GM21528 (cell line): ENCODE measurements at regions not wholly inside any gene's neighbourhood (a gene's known extent, or its start where the extent isn't known, plus 50 kb on each side); places are given as distances from the start of the nearest gene placed in this dataset.

Source experiments
- ATAC-seq: cut with Tn5 transposase; IDR thresholded peaks from one replicate; pipeline ENCODE4 v1.9.1; 2021; ENCODE audit warnings: mild to moderate bottlenecking, moderate library complexity; ENCODE audit not compliant: unreplicated experiment, low FRiP score

- no peak for ATAC-seq
Observed at GRCh38 chr5:34574936-34575467, 81.1 kb upstream of the RAI14 start.

GRCh38 chr5:34576891-34577666 is 79.0 kb upstream of the RAI14 start:
- no peak for ATAC-seq

- ATAC-seq: no peak
Observed at GRCh38 chr5:34578962-34579361, 77.2 kb upstream of the RAI14 start.

DNA sequence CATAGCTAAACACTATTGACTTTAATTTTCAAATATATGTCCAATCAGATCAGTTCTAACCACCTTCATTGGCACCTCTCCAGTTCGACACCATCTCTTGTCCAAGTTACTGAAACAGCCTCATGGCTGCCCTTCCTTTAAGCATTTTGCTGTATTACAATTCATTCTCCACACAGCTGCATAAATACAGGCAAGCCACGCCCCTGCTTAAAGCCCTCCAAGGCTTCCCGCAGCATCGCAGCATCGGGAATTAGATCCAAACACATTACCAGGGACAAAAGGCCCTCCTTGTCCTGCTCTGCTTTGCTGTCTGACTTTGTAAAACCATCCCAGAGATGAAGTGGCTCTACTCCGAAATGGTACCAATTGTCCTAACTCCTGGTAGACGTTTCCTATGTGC is 75.1 kb upstream of the RAI14 start:
- no peak for ATAC-seq

- ATAC-seq: no peak
Observed at GRCh38 chr5:34582371-34582770, 73.8 kb upstream of the RAI14 start.

DNA sequence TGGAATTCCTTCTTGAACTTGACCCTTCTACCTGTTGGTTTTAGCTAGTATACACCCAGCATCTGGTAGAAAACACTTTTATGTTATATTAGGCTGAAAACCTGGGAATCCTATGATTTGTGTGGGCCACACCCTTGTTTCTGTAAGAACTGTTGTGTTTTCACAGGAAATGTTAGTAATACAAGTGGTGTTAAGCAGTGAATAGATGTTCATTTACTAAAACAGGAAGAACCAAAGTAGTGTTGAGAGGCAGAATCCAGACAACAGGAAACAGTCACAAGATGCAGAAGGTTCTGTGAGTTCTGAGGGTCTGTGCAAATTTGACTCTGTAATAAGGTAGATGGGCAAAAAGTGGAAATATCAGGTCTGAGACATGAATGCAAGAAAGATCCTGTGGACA is 73.0 kb upstream of the RAI14 start:
- ATAC-seq: no peak

DNA sequence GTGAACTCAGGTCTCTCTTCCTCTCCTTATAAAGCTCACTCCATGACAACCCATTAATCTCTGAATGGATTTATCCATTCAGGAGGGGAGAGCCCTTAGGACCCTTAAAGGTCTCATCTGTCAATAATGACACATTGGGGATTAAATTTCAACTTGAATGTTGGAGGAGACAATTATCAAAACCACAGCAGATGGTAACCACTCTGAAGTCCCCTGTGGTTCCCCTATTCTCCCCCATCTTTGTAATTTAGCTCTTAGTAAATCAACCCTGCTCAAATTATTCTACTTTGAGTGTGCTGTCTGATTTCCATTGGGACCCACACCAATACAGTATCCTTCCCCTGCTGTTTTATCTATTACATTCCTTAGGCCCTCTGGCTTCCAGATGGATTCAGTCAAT is 72.0 kb upstream of the RAI14 start:
- ATAC-seq: no peak

DNA sequence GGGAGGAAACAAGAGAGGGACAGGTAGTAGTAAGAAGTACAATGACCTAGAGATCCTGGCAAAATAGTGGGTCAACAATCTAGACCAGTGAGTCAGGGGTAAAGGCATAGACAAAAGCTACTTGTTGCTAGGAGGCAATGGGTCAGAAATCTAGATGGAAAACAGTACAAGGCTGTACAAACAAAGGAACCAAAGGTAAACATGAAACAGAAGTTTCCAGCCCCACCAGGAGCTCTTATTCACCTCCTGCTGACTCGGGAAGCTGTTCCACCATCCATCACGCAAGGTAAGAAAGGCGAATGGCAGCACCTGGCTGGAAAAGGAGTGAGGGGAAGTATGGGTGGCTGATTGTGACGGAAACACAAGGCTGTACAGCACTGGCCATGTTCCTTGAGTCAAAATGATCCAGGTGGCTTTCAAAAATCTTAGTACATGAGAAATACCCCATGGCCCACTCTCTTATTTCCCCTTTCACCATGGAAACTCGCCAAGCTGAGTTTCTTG is 70.5 kb upstream of the RAI14 start:
- no peak for ATAC-seq

DNA sequence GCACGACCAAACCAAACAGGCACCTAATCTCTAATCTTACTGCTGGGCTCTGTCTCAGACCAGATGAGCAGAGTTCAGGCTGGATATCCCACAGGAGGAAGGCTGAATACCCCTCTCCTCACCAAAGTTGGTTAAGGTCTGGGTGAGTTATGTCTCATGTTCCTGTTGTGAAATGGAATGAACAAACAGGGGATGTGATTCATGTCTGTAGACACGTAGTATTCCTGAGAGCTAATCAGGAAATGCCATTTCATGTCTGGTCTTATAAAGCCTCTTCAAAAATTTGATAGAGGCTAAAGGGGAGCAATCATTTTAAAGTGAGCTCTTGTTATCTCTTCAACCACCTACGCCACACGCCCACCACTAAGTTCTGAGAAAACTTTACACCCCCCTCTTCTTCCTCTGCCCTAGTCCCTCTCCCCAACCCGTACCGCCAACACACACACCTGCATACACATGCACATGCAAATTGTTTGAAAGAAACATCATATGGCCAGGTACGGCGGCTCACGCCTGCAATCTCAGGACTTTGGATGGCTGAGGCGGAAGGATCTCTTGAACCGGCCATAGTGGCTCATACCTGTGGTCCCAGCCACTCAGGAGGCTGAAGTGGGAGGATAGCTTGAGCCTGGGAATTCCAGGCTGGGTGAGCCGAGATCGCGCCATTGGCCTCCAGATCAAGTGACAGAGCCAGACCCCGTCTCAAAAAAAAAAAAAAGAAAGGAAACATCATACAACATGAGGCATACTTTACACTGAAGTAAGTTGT is 69.8 kb upstream of the RAI14 start:
- ATAC-seq: no peak

GRCh38 chr5:34587355-34588241 is 68.5 kb upstream of the RAI14 start:
- ATAC-seq: no peak

DNA sequence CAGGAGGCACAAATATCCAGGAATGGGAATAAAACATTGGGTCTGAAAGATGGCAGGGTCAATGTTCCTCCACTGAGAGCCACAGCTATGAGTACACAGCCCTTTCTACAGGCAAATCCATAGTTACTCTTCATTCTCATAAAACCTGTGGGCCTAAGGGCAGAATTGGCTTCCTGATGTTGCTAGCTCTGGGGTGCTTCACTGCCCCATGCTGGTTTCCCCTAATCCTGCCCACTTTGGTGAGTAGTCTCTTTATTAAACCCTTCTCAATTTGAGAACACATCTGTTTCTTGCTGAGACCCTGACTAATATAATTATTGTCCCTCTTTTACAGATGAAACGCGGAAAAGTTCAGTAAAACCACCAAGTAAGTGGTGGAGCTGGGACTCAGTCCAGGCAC is 66.3 kb upstream of the RAI14 start:
- no peak for ATAC-seq

- no peak for ATAC-seq
Observed at GRCh38 chr5:34591723-34592122, 64.4 kb upstream of the RAI14 start.

DNA sequence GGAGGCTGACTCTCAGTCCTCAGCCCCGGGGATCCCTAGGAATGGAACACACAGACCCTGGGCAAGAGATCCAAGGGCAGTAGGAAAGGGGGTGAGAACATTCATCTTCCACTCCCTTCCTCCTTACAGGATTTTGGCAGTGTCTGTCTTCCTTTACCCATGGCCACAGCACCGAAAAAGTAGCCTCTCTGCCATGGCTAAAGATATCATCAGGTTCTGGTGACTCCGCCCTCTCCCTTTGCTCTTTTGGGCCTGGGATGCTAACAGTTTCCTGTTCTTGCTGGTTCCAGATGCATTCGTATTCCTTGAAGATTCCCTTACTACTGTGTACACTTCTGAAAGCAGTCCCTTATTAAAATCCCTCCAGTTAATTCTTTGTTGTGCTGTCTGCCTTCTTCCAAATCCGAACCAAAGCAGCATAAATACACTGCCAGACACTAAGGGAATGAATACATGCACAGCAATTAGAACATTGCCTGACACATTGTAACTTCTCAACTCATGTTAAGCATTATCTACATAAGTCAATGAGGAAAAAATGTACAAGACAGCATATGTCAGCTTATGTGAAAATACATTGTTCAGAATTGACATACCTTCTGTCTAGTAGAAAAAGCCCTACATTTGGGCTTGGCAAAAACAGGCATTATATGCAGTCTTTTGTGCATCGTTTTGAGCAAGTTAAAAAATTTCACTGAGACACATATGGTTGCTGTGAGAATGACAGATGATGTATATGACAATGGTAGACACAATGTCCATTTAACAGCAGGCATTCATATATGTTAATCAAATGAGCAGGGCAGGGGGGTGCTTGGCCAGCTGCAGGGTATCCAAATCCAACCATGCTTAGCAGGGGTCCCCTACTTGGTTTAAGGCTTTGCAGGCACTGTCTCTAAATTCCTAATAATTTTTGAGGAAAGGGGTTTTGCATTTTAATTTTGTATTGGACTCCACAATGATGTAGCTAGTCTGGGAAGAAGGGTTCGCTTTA is 58.8 kb upstream of the RAI14 start:
- ATAC-seq: no peak

DNA sequence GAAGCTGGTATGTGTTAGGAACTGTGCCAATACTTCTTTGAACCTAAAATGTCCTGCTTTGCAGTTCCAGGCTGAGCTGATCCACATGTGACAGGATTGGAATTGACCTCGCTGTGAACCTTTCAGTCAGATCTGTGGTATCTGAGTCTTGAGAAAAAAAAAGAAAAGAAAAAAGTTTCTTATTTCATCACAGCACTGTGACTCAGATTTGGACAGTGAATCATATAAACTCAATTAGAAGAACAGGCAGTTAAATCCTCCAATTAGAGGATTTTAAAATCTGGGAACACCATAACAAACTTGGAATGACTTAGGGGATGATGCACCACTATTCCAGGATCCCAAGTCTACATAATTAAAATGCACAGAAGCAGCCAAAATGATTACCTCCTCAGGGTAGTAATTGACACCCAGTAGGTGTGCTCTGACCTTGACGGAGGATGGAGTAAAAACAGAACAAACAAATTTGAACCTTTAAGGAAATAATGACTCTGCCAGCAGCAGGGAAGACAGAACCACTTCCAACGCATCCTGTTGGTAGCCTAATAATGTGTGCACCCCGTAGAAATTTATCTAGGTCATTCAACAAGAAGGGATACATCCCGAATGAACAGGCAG is 57.8 kb upstream of the RAI14 start:
- ATAC-seq: no peak

DNA sequence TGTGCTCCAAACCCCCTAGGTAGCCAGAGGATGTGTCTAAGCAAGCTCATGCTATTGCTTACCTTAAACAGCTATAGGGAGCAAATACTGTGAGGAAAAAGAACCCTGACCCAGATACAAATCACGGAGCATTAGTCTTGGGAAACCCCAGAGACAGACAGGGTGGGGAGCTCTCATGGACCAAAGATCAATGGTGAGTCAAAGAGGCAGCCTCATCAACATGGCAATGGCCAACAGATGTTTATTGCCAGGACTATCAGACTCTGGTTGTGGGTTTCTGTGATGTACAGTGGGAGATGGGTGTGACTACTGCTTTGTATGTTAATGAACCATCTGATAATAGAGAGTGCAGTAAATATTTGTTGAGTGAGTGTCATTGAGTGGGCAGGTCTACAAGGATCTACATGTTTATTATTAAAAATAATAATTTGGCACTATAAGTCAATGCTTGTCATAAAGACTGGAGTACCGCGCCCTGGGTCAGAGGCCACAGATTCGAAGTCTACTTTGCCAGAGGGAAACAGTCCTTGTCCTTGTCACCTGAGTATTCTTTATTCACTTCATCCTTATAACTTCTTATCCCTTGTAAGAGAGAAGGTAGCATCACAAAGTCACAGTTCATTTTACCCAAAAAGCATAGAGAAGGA is 56.5 kb upstream of the RAI14 start:
- no peak for ATAC-seq

DNA sequence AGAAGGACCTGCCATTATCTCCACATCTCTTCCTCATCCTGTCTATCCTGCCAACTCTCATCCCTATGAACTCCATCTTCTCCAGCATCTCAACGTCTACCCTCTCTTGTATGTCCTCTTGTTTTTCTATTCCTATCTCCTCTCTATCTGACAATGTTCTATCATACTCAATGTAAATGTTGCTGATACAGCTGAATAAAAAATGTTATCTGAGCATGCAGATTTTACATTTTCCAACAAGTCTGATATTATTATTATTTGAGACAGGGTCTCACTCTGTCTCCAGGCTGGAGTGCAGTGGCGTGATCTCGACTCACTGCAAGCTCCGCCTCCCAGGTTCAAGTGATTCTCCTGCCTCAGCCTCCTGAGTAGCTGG is 56.0 kb upstream of the RAI14 start:
- no peak for ATAC-seq

DNA sequence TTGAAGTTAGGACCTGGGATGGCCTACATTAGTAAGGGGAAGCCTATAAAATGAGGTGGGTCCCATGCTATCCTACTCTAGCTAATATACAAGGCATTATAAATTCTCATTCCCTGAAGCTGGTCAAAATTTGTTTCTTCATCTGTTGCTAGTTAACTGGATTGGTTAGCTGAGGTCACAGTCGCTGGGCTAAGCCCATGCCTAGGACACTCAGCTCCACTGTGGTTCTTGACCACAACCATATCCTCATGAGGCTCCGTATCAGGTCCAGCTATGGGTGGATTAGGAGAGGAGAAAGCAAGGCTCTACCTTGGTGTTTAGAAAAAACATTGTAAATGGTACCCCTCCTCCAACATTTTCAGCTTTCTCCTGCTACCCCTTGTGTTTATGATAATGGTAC is 52.8 kb upstream of the RAI14 start:
- ATAC-seq: no peak

DNA sequence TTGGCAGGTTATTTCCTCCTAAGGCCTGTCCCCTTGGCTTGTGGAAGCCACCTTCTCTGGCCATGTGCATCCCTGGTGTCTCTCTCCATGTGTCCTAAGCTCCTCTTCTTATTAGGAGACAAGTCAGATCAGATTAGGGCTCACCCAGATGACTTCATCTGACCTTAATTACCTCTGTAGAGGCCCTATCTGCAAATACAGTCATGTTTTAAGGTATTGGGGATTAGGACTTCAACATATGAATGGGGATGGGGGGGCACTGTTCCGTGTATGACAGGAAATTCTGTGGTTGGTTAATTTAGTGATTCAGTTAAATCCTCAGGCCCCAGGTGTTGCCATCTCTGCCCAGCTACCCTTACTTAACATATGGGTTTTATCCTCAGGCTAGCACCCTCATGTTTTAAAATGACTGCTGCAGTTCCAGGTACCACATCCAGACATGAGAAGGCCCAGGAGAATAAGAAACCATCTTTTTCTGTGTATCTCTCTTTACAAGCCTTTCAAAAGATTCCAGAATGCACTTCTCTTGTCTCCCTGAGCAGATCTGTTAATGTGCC is 51.9 kb upstream of the RAI14 start:
- no peak for ATAC-seq
